Inferior parietal cortex (tissue), 1 donor: ENCODE measurements at regions not wholly inside any gene's neighbourhood (a gene's known extent, or its start where the extent isn't known, plus 50 kb on each side); places are given as distances from the start of the nearest gene placed in this dataset.
"Not testable (repeated sequence)": the region's sequence is repeated elsewhere in the genome, so short reads cannot be mapped to it uniquely, and the experiment has no call there.

Experiments
- DNase-seq: peaks from one replicate; pipeline ENCODE4 v3.0.0-alpha.2; 2016; ENCODE audit errors: extremely low spot score

GRCh38 chr18:29383311-29384273 is 1206.7 kb upstream of the CDH2 start:
- no peak for DNase-seq

DNA sequence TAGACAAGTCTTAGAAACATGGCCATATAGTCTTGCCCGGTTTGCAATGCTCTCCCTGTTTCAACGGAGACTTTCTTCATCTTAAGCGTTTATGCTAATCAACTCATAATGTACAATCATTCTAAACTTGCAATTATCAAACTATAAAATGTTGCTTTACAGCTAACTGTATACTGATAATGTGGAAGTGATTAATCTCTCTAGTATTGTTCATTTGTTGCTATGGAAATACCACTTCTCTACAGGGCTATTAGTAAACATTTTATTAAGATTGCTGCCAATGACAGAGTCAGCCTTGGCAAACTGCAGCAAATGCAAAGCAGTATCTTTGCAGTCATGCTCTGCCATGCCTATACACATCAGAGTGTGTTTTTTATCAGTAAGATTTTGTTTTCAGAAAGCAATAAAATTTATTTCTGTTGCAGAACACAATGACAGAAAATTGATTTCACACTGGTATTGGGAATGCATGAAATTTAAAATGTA is 1201.8 kb upstream of the CDH2 start:
- DNase-seq: no peak

DNA sequence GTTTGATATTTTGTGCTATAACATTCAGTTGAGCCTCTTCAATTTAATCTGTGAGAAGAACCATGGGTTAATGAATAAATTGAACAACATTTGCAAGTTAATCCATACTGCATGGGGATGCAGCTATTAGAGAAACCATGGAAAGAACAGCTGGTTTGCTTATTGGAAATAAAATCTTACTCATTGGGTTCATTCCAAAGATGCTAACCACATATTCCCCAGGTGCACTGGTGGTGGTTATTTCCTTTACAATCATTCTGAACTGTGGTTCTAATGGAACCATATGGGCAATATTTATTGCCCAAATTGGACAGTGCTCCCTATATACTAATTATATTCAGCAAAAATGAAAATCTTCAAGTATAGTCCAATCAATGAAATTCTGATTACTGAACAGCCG is 1200.4 kb upstream of the CDH2 start:
- DNase-seq: no peak

- no peak for DNase-seq
Measured at GRCh38 chr18:29373000-29373399, 1196.1 kb upstream of the CDH2 start.

DNA sequence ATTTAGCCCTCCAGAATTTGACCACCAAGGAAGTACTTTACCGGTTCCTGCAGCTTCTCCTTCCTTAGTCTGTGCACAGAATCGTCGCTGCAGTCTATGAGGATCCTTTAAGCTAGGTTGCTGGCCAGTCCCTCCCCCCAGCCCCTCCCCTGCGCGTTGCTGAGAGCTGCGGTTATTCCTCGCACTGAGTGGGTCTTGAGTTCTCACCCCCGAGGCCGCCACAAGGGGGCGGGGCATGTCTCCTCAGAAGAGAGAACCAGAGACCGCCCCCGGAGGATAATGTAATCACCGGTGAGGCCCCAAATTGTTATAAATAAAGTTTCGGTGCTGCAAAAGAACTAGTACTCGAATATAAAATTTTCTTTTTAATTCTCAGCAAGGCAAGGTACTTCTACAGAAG is 1184.9 kb upstream of the CDH2 start:
- DNase-seq: no peak

DNA sequence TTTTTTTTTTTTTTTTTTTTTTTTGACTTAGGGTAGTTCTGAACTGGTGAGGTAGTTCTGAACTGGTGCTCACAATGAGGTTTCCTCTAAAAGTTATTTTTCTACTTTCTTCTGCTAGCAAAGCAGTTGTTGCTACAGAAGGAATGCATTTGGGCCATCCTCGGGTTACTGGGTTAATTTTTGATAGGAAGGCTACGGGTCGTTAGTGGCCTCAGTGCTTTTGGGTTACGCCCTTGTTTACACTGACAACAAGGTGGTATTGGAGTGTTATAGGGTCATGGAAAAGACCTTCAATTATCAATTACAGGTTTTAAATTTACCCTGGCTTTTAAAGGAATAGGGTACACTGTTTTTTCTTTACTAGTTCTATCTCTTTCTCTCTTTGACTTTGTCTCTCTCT is 1183.7 kb upstream of the CDH2 start:
- not testable (repeated sequence) for DNase-seq

GRCh38 chr18:29359222-29359621 is 1182.3 kb upstream of the CDH2 start:
- not testable (repeated sequence) for DNase-seq

- DNase-seq: no peak
Measured at GRCh38 chr18:29351171-29351570, 1174.2 kb upstream of the CDH2 start.

DNA sequence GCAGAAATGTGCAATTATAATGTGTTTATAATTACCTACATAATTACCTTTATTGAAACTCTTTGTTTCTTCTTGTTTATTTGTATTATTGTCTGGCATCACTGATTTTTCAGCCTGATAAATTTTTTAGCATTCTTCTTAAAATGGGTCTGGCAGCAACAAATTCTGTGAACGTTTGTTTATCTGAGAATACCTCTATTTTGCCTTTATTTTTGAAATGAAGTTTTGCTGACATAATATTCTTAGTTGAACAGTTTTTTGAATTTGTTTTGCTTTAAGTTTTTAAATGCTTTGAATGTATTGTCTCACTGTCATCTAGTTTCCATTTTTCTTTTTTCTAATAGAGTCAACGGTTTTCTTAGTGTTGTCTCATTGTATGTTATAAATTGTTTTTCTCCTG is 1152.0 kb upstream of the CDH2 start:
- DNase-seq: no peak

GRCh38 chr18:29326214-29326613 is 1149.3 kb upstream of the CDH2 start:
- DNase-seq: no peak

DNA sequence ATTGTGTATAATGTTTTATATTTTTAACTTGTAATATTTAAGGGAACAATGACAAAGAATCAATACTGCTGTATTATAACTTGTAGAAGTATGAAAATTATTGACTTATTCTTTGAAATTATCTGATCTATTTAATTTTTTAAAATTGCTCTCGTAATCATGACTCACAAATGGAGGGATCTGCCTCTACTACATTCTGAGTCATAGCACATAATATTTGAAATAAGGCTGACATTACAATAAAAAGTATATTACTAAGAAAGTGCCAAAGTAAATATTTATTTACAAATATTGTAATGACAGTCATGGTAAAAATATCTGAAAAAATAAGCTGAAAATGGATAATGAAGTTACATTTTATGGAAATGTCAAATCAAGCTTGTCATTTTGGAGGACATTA is 1144.6 kb upstream of the CDH2 start:
- DNase-seq: no peak

- DNase-seq: no peak
Measured at GRCh38 chr18:29313312-29313711, 1136.4 kb upstream of the CDH2 start.

GRCh38 chr18:29311580-29311979 is 1134.7 kb upstream of the CDH2 start:
- no peak for DNase-seq

- DNase-seq: no peak
Measured at GRCh38 chr18:29309366-29309765, 1132.4 kb upstream of the CDH2 start.

DNA sequence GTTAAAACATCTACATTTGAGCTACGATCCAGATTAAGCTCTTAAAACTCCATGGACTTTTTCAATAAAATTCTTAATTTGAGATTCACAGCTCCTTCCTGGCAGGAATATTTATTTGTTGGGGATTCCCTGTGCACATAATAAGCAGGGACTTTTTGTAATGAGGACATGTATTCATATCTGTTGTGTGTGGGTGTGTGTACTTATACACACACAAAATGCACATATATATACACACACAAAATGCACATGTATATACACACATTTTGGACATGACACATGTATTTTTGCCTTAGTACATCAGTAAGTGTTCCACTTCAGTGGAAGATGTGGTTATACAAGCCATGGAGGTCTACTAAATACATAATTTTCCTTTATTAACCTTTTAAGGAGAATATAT is 1131.1 kb upstream of the CDH2 start:
- DNase-seq: no peak

DNA sequence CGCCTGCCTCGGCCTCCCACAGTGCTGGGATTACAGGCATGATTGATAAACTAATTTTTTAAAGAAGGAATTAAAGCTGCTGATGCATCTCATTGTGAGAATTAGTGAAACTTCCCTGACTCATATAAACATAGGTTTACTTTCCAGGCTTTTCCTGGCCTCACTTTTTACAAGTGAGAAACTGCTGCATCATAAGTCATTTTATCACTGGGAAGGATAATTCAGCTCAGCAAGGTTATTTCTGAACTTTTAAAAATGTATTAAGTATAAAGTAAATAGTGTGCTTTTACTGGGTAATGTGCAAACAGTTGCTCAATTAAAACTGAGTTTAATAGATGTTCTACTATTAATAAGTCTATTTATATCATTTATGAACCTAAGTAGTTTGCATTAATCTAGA is 1130.3 kb upstream of the CDH2 start:
- DNase-seq: no peak

GRCh38 chr18:29305516-29305915 is 1128.6 kb upstream of the CDH2 start:
- no peak for DNase-seq

- DNase-seq: no peak
Measured at GRCh38 chr18:29301048-29301447, 1124.1 kb upstream of the CDH2 start.

- DNase-seq: no peak
Measured at GRCh38 chr18:29285471-29285870, 1108.5 kb upstream of the CDH2 start.

DNA sequence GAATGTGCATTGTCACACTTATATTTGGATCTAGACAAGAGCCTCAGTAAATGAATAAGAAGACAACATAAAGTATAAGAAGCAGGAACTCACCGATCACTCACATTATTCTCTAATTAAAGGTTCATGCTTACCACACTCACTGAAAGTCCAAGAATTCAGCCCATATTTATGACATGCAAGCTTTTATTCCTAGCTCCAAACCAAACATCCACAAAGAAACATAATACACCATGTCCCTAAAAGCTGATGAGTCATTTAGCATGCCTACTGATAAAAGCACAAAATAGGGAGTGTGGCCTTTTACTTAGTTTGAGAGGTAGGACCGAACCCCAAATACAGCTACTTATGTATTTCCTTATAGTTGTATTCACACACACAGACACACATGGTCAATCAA is 1094.6 kb upstream of the CDH2 start:
- no peak for DNase-seq

DNA sequence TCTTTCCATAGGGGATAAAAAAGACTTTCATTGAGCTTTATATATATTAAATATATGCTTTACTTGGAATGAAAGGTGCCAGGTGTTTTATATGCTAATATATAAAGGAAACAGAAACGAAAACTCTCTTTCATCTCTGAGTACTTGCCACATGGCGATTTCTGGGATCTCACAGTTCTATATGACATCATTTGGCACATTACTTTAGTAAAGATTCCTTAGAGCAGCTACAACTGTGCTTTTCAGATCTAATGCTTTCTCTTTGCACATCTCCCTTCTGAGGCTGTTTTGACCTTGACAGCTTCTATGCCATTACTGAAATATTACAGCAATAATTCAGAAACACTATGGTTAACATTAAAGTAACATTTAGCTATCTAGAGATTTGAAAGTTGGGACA is 1082.9 kb upstream of the CDH2 start:
- no peak for DNase-seq

DNA sequence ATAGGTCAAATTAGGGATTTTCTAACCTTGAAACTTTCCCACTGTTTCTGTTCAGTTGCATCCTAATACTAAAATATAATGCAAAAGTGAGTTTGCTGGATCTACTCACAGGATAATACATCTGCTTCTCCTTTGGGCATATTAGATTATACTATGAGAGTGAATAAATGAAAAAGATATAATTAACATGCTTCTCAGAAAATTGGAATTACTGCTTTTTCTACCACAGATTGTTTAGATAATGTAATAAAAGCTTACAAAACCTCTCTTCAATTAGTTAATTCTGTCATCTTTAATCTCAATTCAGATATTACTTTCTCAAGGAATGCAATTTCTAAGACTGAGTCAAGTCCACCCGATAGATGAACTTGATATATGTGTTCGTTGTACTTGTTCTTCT is 1077.2 kb upstream of the CDH2 start:
- no peak for DNase-seq

- DNase-seq: no peak
Measured at GRCh38 chr18:29251681-29252080, 1074.8 kb upstream of the CDH2 start.

- no peak for DNase-seq
Measured at GRCh38 chr18:29250843-29251242, 1073.9 kb upstream of the CDH2 start.
